Keratinocyte (primary cell): ENCODE measurements at regions not wholly inside any gene's neighbourhood (a gene's known extent, or its start where the extent isn't known, plus 50 kb on each side); places are given as distances from the start of the nearest gene placed in this dataset.

Experiments used
- DNase-seq: peaks from one replicate; pipeline ENCODE4 v3.0.0-alpha.2; 2011; ENCODE audit warnings: low read depth, missing footprints, low spot score
- FAIRE-seq: peaks from 2 replicates; lab custom pipeline; 2011; peaks lifted over from hg19 to GRCh38; lab: Jason Lieb, UNC
- H2AFZ ChIP-seq: 2 replicates; pipeline ENCODE4 v1.6.0; 2012; ENCODE audit warnings: low read length, control low read depth, inconsistent platforms; ENCODE audit not compliant: control insufficient read depth
- H3K27ac ChIP-seq: 2 replicates; pipeline ENCODE4 v1.5.1; 2011; ENCODE audit warnings: low read length; ENCODE audit not compliant: control insufficient read depth, insufficient read depth
- H3K27me3 ChIP-seq: 3 replicates; pipeline ENCODE4 v1.6.0; 2011; ENCODE audit warnings: low read length; ENCODE audit not compliant: control insufficient read depth, insufficient read depth; ENCODE audit errors: extremely low read depth
- H3K36me3 ChIP-seq, 2 experiments: 2 replicates in 1 of 2; 3 replicates in 1 of 2; pipeline ENCODE4 v1.5.1; 2011; ENCODE audit warnings: low read length in 2 of 2, mild to moderate bottlenecking in 1 of 2; ENCODE audit not compliant: control insufficient read depth in 2 of 2, insufficient read depth in 2 of 2; ENCODE audit errors: extremely low read depth in 1 of 2
- H3K4me1 ChIP-seq: 3 replicates; pipeline ENCODE4 v1.5.1; 2011; ENCODE audit warnings: low read length; ENCODE audit not compliant: control insufficient read depth, insufficient read depth; ENCODE audit errors: extremely low read depth
- H3K4me2 ChIP-seq: 3 replicates; pipeline ENCODE4 v1.6.0; 2011; ENCODE audit warnings: low read depth, low read length; ENCODE audit not compliant: control insufficient read depth, insufficient read depth; ENCODE audit errors: extremely low read depth
- H3K4me3 ChIP-seq, 3 experiments: fragments of 200-600 bp in 1 of 3; sonication (generic) in 1 of 3; 2 replicates in 2 of 3; 3 replicates in 1 of 3; pipeline ENCODE4 v1.5.1; 2011 to 2016; ENCODE audit warnings: low read length in 3 of 3, mild to moderate bottlenecking in 3 of 3, control low read depth in 2 of 3, inconsistent platforms in 1 of 3, low read depth in 1 of 3, mixed read lengths in 1 of 3, mixed run types in 1 of 3, moderate library complexity in 1 of 3; ENCODE audit not compliant: control insufficient read depth in 2 of 3, insufficient read depth in 2 of 3; ENCODE audit errors: extremely low read depth in 1 of 3
- H3K79me2 ChIP-seq: 2 replicates; pipeline ENCODE4 v1.6.0; 2012; ENCODE audit warnings: low read length; ENCODE audit not compliant: control insufficient read depth, insufficient read depth
- H3K9ac ChIP-seq: 3 replicates; pipeline ENCODE4 v1.6.0; 2011; ENCODE audit warnings: low read length; ENCODE audit not compliant: control insufficient read depth, insufficient read depth; ENCODE audit errors: extremely low read depth
- H3K9me1 ChIP-seq: 3 replicates; pipeline ENCODE4 v1.6.0; 2011; ENCODE audit warnings: low read length; ENCODE audit not compliant: control insufficient read depth, insufficient read depth; ENCODE audit errors: extremely low read depth
- H3K9me3 ChIP-seq: 2 replicates; pipeline ENCODE4 v1.5.1; 2012; ENCODE audit warnings: low read depth, low read length; ENCODE audit not compliant: control insufficient read depth
- H4K20me1 ChIP-seq: 3 replicates; pipeline ENCODE4 v1.6.0; 2011; ENCODE audit warnings: low read length; ENCODE audit not compliant: control insufficient read depth, insufficient read depth; ENCODE audit errors: extremely low read depth
- EZH2 ChIP-seq: IDR thresholded peaks from one replicate; pipeline ENCODE4 v1.6.1; 2012; ENCODE audit warnings: inconsistent platforms, mild to moderate bottlenecking, low read length, moderate library complexity
- dilution Hi-C: fragments of 300-500 bp; cut with MboI; formaldehyde crosslinking; loops from one replicate; pipeline ENCODE4 v1.7.0; 2020; ENCODE audit warnings: low sequenced_read_pairs; ENCODE audit not compliant: extremely low pct_ligation_motif_present
- TF ChIP-seq, protein P1 (sequence below), 3 experiments: IDR thresholded peaks in 1 of 3; conservative IDR thresholded peaks in 1 of 3; optimal IDR thresholded peaks in 1 of 3; 2 replicates in 2 of 3; 3 replicates in 1 of 3; pipeline versions ENCODE3 to v1.5.1; 2011; ENCODE audit warnings: low read length in 3 of 3, mild to moderate bottlenecking in 3 of 3, moderate library complexity in 2 of 3, control low read depth in 1 of 3, inconsistent platforms in 1 of 3; ENCODE audit not compliant: insufficient read depth in 2 of 3; ENCODE audit errors: extremely low read depth in 1 of 3

DNA sequence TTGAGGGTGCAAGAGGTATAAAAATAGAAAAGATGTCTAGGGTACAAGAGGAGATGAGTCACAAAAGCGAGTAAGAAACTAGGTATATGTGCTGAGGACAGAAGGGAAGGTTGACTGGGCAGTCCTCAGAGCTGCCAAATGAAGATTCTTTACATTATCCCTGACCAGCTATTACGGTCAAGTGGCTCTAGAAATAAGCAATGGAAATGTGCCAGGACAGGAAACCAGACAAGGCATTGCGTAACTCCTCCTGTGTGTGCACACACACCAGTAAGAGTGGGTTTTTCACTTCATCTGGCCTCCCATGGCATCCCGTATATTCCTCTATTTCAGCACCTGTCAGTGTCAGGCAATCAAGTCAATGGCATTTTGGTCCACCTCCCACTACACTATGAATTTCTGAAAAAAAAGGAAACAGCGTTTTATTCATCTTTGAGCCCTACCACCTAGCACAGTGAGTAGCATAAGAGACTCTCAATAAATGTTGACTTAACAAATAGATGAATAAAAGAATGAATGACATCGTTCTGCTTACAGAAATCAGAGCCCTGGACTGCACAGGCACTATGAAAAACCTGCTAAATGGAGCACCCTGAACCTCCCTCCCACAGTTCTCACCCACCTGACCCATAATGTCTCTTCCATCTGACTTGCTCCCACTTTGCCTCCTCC lies 62.6 kb upstream of the KLF3 start:
- DNase-seq (no peak), FAIRE-seq (peak; percentile 49)
- H3K27ac ChIP-seq: no peak overlapping the region
- H3K36me3 ChIP-seq: no peaks in the 10 kb centered on the region
- no peak overlapping the region for H3K4me3 ChIP-seq
- no peaks in the 10 kb centered on the region for H3K9me3 ChIP-seq
- no peak overlapping the region for H3K4me2 ChIP-seq
- no peak overlapping the region for H3K9ac ChIP-seq
- no peak for TF ChIP-seq EZH2
- TF ChIP-seq, protein P1, sequence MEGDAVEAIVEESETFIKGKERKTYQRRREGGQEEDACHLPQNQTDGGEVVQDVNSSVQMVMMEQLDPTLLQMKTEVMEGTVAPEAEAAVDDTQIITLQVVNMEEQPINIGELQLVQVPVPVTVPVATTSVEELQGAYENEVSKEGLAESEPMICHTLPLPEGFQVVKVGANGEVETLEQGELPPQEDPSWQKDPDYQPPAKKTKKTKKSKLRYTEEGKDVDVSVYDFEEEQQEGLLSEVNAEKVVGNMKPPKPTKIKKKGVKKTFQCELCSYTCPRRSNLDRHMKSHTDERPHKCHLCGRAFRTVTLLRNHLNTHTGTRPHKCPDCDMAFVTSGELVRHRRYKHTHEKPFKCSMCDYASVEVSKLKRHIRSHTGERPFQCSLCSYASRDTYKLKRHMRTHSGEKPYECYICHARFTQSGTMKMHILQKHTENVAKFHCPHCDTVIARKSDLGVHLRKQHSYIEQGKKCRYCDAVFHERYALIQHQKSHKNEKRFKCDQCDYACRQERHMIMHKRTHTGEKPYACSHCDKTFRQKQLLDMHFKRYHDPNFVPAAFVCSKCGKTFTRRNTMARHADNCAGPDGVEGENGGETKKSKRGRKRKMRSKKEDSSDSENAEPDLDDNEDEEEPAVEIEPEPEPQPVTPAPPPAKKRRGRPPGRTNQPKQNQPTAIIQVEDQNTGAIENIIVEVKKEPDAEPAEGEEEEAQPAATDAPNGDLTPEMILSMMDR (optimal IDR thresholded peaks at IDR 0.05 in 1 of 3, IDR thresholded peaks at IDR 0.05 in 1 of 3, conservative IDR thresholded peaks at IDR 0.05 in 1 of 3; ENCODE audit: extremely low read depth in 1 of 3, insufficient read depth in 2 of 3, low read length in 3 of 3): no peak
- H2AFZ ChIP-seq: no peak overlapping the region
- no peaks in the 10 kb centered on the region for H3K27me3 ChIP-seq
- no peaks in the 10 kb centered on the region for H3K79me2 ChIP-seq
- no peaks in the 10 kb centered on the region for H3K9me1 ChIP-seq
- dilution Hi-C loops: no loop called here
- H3K4me1 ChIP-seq: peaks cover 5% of the 10 kb centered on the region
- H4K20me1 ChIP-seq: no peaks in the 10 kb centered on the region

DNA sequence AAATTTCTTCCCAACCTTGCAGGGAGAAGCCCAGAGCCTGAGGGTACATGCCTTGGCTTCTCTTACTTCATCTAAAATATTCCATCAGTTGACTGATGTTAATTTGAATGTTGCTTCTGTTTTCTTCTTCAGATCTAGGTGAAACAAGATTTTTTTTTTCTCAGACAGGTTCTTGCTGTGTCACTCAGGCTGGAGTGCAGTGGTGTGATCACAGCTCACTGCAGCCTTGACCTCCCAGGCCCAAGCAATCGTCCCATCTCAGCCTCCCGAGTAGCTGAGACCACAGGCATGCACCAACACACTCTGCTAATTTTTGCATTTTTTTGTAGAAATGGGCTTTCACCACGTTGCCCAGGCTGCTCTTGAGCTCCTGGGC lies 62.1 kb upstream of the KLF3 start:
- Histone ChIP-seq H3K9me3 (no peaks in the 10 kb centered on the region), H3K9me1 (no peaks in the 10 kb centered on the region), H3K4me2 (no peak overlapping the region), H2AFZ (no peak overlapping the region), H3K4me1 (peaks cover 5% of the 10 kb centered on the region), H3K27ac (no peak overlapping the region), H3K4me3 (no peak overlapping the region), H4K20me1 (no peaks in the 10 kb centered on the region), H3K36me3 (no peaks in the 10 kb centered on the region), H3K27me3 (no peaks in the 10 kb centered on the region), H3K9ac (no peak overlapping the region), H3K79me2 (no peaks in the 10 kb centered on the region)
- no peak for DNase-seq
- FAIRE-seq: no peak
- dilution Hi-C loops: no loop called here
- TF ChIP-seq, protein P1 (optimal IDR thresholded peaks at IDR 0.05 in 1 of 3, IDR thresholded peaks at IDR 0.05 in 1 of 3, conservative IDR thresholded peaks at IDR 0.05 in 1 of 3; ENCODE audit: extremely low read depth in 1 of 3, insufficient read depth in 2 of 3, low read length in 3 of 3): no peak
- no peak for TF ChIP-seq EZH2
